GM12878 (cell line): ENCODE measurements at regions not wholly inside any gene's neighbourhood (a gene's known extent, or its start where the extent isn't known, plus 50 kb on each side); places are given as distances from the start of the nearest gene placed in this dataset.

Source experiments
- ATAC-seq: fragments of 200-7000 bp; cut with Tn5 transposase; 3 replicates; pipeline ENCODE4 v1.9.1; 2020; ENCODE audit warnings: mild to moderate bottlenecking, moderate library complexity
- BruUV-seq: library from RNA; stranded (reverse); fragments of 400-500 nt; replicated peaks from 2 replicates; lab custom pipeline; 2021; lab: Mats Ljungman, UMichigan
- CTCF ChIA-PET: fragments of 300-600 bp; sonication (Branson Sonifier 250); formaldehyde crosslinking; extraction: SDS; loops from one replicate; lab custom pipeline; 2021; ENCODE audit warnings: inconsistent platforms; lab: Yijun Ruan, JAX
- POLR2A ChIA-PET: fragments of 350-600 bp; formaldehyde crosslinking; extraction: SDS; loops from one replicate; lab custom pipeline; 2021; ENCODE audit warnings: inconsistent platforms; lab: Charles Lee
- RAD21 ChIA-PET: fragments of 300-600 bp; sonication (Branson Sonifier 250); formaldehyde crosslinking; loops from one replicate; lab custom pipeline; 2023; ENCODE audit warnings: antibody characterized with exemption; ENCODE audit not compliant: unreplicated experiment; lab: Charles Lee
- SMC1A ChIA-PET: fragments of 300-600 bp; sonication (Branson Sonifier 250); formaldehyde crosslinking; loops from one replicate; lab custom pipeline; 2023; ENCODE audit not compliant: unreplicated experiment, uncharacterized antibody; lab: Charles Lee
- DNase-seq: peaks from one replicate; pipeline ENCODE4 v3.0.0-alpha.2; 2011; ENCODE audit warnings: low read depth, low spot score
- FAIRE-seq: peaks from 3 replicates; lab custom pipeline; 2011; peaks lifted over from hg19 to GRCh38; lab: Jason Lieb, UNC
- H2AFZ ChIP-seq: 2 replicates; pipeline ENCODE4 v1.6.0; 2011; ENCODE audit warnings: low read depth, low read length, control low read depth; ENCODE audit not compliant: control insufficient read depth
- H3K27ac ChIP-seq: 2 replicates; pipeline ENCODE4 v1.5.1; 2011; ENCODE audit warnings: control low read depth; ENCODE audit not compliant: control insufficient read depth, insufficient read depth
- H3K27me3 ChIP-seq, 2 experiments: replicated peaks in 1 of 2; 2 replicates each; pipeline versions ENCODE4 v1.6.0 to v1.6.1; 2011; ENCODE audit warnings: low read length in 1 of 2; ENCODE audit not compliant: control insufficient read depth in 2 of 2, insufficient read depth in 2 of 2
- H3K36me3 ChIP-seq, 2 experiments: 2 replicates each; pipeline ENCODE4 v1.5.1; 2011; ENCODE audit warnings: low read length in 1 of 2; ENCODE audit not compliant: control insufficient read depth in 2 of 2, insufficient read depth in 2 of 2
- H3K4me1 ChIP-seq: 2 replicates; pipeline ENCODE4 v1.6.1; 2011; ENCODE audit warnings: mild to moderate bottlenecking, low read length, moderate library complexity, mixed read lengths; ENCODE audit not compliant: control insufficient read depth, insufficient read depth
- H3K4me2 ChIP-seq: 2 replicates; pipeline ENCODE4 v1.6.0; 2011; ENCODE audit warnings: control low read depth; ENCODE audit not compliant: control insufficient read depth, insufficient read depth
- H3K4me3 ChIP-seq: fragments of 200-600 bp; sonication (generic); 2 replicates; pipeline ENCODE4 v1.5.1; 2016
- H3K79me2 ChIP-seq: 2 replicates; pipeline ENCODE4 v1.6.0; 2011; ENCODE audit warnings: low read length; ENCODE audit not compliant: control insufficient read depth, insufficient read depth
- H3K9ac ChIP-seq: 2 replicates; pipeline ENCODE4 v1.8.0; 2011; ENCODE audit warnings: low read length, control low read depth, mixed read lengths; ENCODE audit not compliant: control insufficient read depth, insufficient read depth
- H3K9me3 ChIP-seq: replicated peaks from 3 replicates; pipeline ENCODE4 v1.5.1; 2011; ENCODE audit warnings: mild to moderate bottlenecking, low read length; ENCODE audit not compliant: control insufficient read depth, insufficient read depth
- H4K20me1 ChIP-seq: 2 replicates; pipeline ENCODE4 v1.6.0; 2011; ENCODE audit not compliant: control insufficient read depth, insufficient read depth
- ASH2L ChIP-seq: fragments of 300-600, 200-600 bp; sonication (generic); IDR thresholded peaks from 2 replicates; pipeline ENCODE4 v1.6.1; 2017; ENCODE audit warnings: low read depth, mild to moderate bottlenecking, borderline replicate concordance
- BHLHE40 ChIP-seq, 2 experiments: fragments of 450-650 bp in 1 of 2; IDR thresholded peaks; 2 replicates each; pipeline ENCODE4 v1.6.1; 2011 to 2017; ENCODE audit warnings: low read depth in 2 of 2, borderline replicate concordance in 1 of 2, improper control_type of control experiment in 1 of 2, low read length in 1 of 2, mild to moderate bottlenecking in 1 of 2
- IKZF2 ChIP-seq, 2 experiments: fragments of 450-650 bp; IDR thresholded peaks; 2 replicates each; pipeline ENCODE4 v1.6.1; 2017; ENCODE audit warnings: mild to moderate bottlenecking in 2 of 2, moderate library complexity in 2 of 2
- JUNB ChIP-seq: IDR thresholded peaks from 2 replicates; pipeline ENCODE4 v1.6.1; 2016; ENCODE audit warnings: antibody characterized with exemption, mild to moderate bottlenecking
- KAT2A ChIP-seq: conservative IDR thresholded peaks from 2 replicates; pipeline ENCODE4 v1.6.1; 2011; ENCODE audit warnings: low read depth, low read length; ENCODE audit not compliant: control insufficient read depth
- MTA2 ChIP-seq: fragments of 450-650 bp; IDR thresholded peaks from 2 replicates; pipeline ENCODE4 v1.6.1; 2016; ENCODE audit warnings: low read depth, mild to moderate bottlenecking, moderate library complexity
- NFXL1 ChIP-seq: fragments of 450-650 bp; IDR thresholded peaks from 2 replicates; pipeline ENCODE4 v1.6.1; 2017; ENCODE audit warnings: antibody characterized with exemption, mild to moderate bottlenecking, borderline replicate concordance
- PML ChIP-seq: IDR thresholded peaks from 2 replicates; pipeline ENCODE4 v1.6.1; 2012; ENCODE audit warnings: low read length, inconsistent platforms
- RBBP5 ChIP-seq: fragments of 200-600 bp; sonication (generic); conservative IDR thresholded peaks from 2 replicates; pipeline ENCODE4 v1.6.1; 2016
- SMARCA5 ChIP-seq: fragments of 450-650 bp; IDR thresholded peaks from 2 replicates; pipeline ENCODE4 v1.6.1; 2017; ENCODE audit warnings: mild to moderate bottlenecking
- TCF7 ChIP-seq: IDR thresholded peaks from 2 replicates; pipeline ENCODE4 v1.6.1; 2014; ENCODE audit warnings: antibody characterized with exemption, borderline replicate concordance
- WGBS: methylation state at CpG from one replicate; pipeline ENCODE4 v1.1.6; 2016; ENCODE audit warnings: low lambda C conversion rate; ENCODE audit not compliant: insufficient replicate concordance, insufficient coverage; ENCODE audit errors: missing lambda C conversion rate; 5-methylcytosine and 5-hydroxymethylcytosine counted together
- in situ Hi-C: fragments of 300-500 bp; cut with MboI; formaldehyde crosslinking; loops from 9 replicates; pipeline ENCODE4 v1.14.3; 2018; ENCODE audit warnings: mixed read lengths
- intact Hi-C: fragments of 100-400 bp; cut with micrococcal nuclease; formaldehyde crosslinking; loops from one replicate; pipeline ENCODE4 v1.14.2; 2022; ENCODE audit not compliant: unreplicated experiment
- TF ChIP-seq, protein P1 (sequence below): fragments of 450-650 bp; IDR thresholded peaks from 2 replicates; pipeline ENCODE4 v1.6.1; 2017; ENCODE audit warnings: antibody characterized with exemption, mild to moderate bottlenecking, moderate library complexity
- TF ChIP-seq, protein P2 (sequence below): fragments of 450-650 bp; IDR thresholded peaks from 2 replicates; pipeline ENCODE4 v1.6.1; 2017; ENCODE audit warnings: mild to moderate bottlenecking, moderate library complexity
- TF ChIP-seq, protein P3 (sequence below): IDR thresholded peaks from 2 replicates; pipeline ENCODE4 v1.6.1; 2012; ENCODE audit warnings: mild to moderate bottlenecking, low read depth, low read length

DNA sequence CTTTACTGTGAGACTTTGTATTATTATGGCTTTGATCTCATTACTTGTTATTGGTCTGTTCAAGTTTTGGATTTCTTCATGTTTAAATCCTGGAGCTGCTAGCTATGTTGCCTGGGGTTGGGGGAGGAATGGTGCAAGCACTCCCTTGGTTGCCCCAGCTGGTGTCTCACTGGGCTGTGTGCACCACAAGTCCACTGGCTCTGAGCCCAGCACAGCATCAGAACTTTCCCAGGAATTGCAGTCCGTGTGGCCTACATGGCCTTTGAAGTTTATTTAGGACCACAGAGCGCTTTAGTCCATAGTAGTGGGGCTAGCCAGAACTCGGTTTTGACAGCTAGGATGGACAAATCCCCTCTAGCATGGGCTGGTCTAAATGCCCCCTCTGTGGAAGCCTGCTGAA is 278.8 kb upstream of the RPS6KA3 start (continued):
- TF ChIP-seq, protein P1, sequence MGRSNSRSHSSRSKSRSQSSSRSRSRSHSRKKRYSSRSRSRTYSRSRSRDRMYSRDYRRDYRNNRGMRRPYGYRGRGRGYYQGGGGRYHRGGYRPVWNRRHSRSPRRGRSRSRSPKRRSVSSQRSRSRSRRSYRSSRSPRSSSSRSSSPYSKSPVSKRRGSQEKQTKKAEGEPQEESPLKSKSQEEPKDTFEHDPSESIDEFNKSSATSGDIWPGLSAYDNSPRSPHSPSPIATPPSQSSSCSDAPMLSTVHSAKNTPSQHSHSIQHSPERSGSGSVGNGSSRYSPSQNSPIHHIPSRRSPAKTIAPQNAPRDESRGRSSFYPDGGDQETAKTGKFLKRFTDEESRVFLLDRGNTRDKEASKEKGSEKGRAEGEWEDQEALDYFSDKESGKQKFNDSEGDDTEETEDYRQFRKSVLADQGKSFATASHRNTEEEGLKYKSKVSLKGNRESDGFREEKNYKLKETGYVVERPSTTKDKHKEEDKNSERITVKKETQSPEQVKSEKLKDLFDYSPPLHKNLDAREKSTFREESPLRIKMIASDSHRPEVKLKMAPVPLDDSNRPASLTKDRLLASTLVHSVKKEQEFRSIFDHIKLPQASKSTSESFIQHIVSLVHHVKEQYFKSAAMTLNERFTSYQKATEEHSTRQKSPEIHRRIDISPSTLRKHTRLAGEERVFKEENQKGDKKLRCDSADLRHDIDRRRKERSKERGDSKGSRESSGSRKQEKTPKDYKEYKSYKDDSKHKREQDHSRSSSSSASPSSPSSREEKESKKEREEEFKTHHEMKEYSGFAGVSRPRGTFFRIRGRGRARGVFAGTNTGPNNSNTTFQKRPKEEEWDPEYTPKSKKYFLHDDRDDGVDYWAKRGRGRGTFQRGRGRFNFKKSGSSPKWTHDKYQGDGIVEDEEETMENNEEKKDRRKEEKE: no peak
- TF ChIP-seq BHLHE40 (IDR thresholded peaks at IDR 0.05; ENCODE audit: borderline replicate concordance in 1 of 2, low read depth in 2 of 2, low read length in 1 of 2) (no peak), PML (no peak)

DNA sequence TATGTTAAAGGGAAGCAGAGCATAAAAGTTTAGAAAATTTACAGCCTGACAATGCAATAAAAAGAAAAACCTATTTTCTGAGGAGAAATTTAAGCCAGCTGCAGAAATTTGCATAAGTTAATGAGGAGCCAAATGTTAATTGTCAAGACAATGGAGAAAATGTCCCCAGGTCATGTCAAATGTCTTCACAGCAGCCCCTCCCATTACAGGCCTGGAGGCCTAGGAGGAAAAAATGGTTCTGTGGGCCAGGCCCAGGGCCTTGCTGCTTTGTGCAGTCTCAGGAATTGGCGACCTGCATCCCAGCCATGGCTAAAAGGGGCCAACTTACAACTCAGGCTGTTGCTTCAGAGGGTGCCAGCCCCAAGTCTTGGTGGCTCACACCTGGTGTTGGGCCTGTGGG is 275.4 kb upstream of the RPS6KA3 start:
- Histone ChIP-seq H3K79me2 (no peaks in the 10 kb centered on the region), H4K20me1 (no peaks in the 10 kb centered on the region), H2AFZ (no peak overlapping the region), H3K4me1 (no peaks in the 10 kb centered on the region), H3K4me3 (no peak overlapping the region), H3K27ac (no peak overlapping the region), H3K36me3 (no peaks in the 10 kb centered on the region), H3K4me2 (no peak overlapping the region), H3K9ac (no peak overlapping the region), H3K9me3 (no peaks in the 10 kb centered on the region; the same call in 2 of the 3 replicates), H3K27me3 (no peaks in the 10 kb centered on the region)
- intact Hi-C loops: no loop called here
- SMC1A ChIA-PET: no interaction called here
- BruUV-seq: no TSS peak
- RAD21 ChIA-PET: no interaction called here
- POLR2A ChIA-PET: no interaction called here
- in situ Hi-C loops: no loop called here
- CTCF ChIA-PET: no interaction called here
- ATAC-seq (no peak), DNase-seq (no peak), FAIRE-seq (no peak)
- WGBS: 0% methylated on average over 1 of the region's 1 CpG
- TF ChIP-seq MTA2 (no peak), IKZF2 (IDR thresholded peaks at IDR 0.05) (no peak), JUNB (no peak), TCF7 (no peak), KAT2A (no peak), NFXL1 (no peak), SMARCA5 (no peak), RBBP5 (no peak), ASH2L (no peak)
- TF ChIP-seq, protein P2, sequence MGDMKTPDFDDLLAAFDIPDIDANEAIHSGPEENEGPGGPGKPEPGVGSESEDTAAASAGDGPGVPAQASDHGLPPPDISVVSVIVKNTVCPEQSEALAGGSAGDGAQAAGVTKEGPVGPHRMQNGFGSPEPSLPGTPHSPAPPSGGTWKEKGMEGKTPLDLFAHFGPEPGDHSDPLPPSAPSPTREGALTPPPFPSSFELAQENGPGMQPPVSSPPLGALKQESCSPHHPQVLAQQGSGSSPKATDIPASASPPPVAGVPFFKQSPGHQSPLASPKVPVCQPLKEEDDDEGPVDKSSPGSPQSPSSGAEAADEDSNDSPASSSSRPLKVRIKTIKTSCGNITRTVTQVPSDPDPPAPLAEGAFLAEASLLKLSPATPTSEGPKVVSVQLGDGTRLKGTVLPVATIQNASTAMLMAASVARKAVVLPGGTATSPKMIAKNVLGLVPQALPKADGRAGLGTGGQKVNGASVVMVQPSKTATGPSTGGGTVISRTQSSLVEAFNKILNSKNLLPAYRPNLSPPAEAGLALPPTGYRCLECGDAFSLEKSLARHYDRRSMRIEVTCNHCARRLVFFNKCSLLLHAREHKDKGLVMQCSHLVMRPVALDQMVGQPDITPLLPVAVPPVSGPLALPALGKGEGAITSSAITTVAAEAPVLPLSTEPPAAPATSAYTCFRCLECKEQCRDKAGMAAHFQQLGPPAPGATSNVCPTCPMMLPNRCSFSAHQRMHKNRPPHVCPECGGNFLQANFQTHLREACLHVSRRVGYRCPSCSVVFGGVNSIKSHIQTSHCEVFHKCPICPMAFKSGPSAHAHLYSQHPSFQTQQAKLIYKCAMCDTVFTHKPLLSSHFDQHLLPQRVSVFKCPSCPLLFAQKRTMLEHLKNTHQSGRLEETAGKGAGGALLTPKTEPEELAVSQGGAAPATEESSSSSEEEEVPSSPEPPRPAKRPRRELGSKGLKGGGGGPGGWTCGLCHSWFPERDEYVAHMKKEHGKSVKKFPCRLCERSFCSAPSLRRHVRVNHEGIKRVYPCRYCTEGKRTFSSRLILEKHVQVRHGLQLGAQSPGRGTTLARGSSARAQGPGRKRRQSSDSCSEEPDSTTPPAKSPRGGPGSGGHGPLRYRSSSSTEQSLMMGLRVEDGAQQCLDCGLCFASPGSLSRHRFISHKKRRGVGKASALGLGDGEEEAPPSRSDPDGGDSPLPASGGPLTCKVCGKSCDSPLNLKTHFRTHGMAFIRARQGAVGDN: no peak
- TF ChIP-seq, protein P3, sequence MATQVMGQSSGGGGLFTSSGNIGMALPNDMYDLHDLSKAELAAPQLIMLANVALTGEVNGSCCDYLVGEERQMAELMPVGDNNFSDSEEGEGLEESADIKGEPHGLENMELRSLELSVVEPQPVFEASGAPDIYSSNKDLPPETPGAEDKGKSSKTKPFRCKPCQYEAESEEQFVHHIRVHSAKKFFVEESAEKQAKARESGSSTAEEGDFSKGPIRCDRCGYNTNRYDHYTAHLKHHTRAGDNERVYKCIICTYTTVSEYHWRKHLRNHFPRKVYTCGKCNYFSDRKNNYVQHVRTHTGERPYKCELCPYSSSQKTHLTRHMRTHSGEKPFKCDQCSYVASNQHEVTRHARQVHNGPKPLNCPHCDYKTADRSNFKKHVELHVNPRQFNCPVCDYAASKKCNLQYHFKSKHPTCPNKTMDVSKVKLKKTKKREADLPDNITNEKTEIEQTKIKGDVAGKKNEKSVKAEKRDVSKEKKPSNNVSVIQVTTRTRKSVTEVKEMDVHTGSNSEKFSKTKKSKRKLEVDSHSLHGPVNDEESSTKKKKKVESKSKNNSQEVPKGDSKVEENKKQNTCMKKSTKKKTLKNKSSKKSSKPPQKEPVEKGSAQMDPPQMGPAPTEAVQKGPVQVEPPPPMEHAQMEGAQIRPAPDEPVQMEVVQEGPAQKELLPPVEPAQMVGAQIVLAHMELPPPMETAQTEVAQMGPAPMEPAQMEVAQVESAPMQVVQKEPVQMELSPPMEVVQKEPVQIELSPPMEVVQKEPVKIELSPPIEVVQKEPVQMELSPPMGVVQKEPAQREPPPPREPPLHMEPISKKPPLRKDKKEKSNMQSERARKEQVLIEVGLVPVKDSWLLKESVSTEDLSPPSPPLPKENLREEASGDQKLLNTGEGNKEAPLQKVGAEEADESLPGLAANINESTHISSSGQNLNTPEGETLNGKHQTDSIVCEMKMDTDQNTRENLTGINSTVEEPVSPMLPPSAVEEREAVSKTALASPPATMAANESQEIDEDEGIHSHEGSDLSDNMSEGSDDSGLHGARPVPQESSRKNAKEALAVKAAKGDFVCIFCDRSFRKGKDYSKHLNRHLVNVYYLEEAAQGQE: no peak
